ENCODE measurements at regions not wholly inside any gene's neighbourhood (a gene's known extent, or its start where the extent isn't known, plus 50 kb on each side); places are given as distances from the start of the nearest gene placed in this dataset.

GRCh38 chr6:12417191-12417590 lies 127.0 kb downstream of the EDN1 start:
- no peaks in the 10 kb centered on the region for H3K9me3 ChIP-seq (ENCODE audit: low read length)
- H3K27ac ChIP-seq (ENCODE audit: low read length): no peak overlapping the region
- no peak overlapping the region for H3K4me2 ChIP-seq (ENCODE audit: low read length)
- TF ChIP-seq MXI1 (conservative IDR thresholded peaks at IDR 0.05; ENCODE audit: poor library complexity, severe bottlenecking) (no peak), TAF1 (IDR thresholded peaks at IDR 0.05; ENCODE audit: low read depth) (no peak), CTCF (IDR thresholded peaks at IDR 0.05; ENCODE audit: poor library complexity, severe bottlenecking) (no peak), EP300 (conservative IDR thresholded peaks at IDR 0.05; ENCODE audit: poor library complexity, severe bottlenecking) (no peak), REST (IDR thresholded peaks at IDR 0.05; ENCODE audit: borderline replicate concordance) (no peak), SMC3 (conservative IDR thresholded peaks at IDR 0.05; ENCODE audit: poor library complexity) (no peak), RAD21 (conservative IDR thresholded peaks at IDR 0.05) (no peak), POLR2AphosphoS5 (IDR thresholded peaks at IDR 0.05) (no peak), EZH2 (IDR thresholded peaks at IDR 0.05; ENCODE audit: borderline replicate concordance, insufficient read depth, low read length, poor library complexity, severe bottlenecking) (no peak)
- no peaks in the 10 kb centered on the region for H3K79me2 ChIP-seq (replicated peaks; ENCODE audit: insufficient read depth, low read length)
- H2AFZ ChIP-seq (ENCODE audit: low read depth, low read length): no peak overlapping the region
- no peak overlapping the region for H3K4me3 ChIP-seq (ENCODE audit: low read length)
- no peak overlapping the region for H3K9ac ChIP-seq (ENCODE audit: low read length)
- no peaks in the 10 kb centered on the region for H3K9me2 ChIP-seq (ENCODE audit: insufficient read depth, low read length)
- H3K36me3 ChIP-seq (ENCODE audit: insufficient read depth, low read length): no peaks in the 10 kb centered on the region
- H3K27me3 ChIP-seq (ENCODE audit: insufficient read depth, low read depth, low read length): no peaks in the 10 kb centered on the region
- no peaks in the 10 kb centered on the region for H3F3A ChIP-seq (ENCODE audit: insufficient read depth, low read length, poor library complexity, severe bottlenecking)
- H4K20me1 ChIP-seq (ENCODE audit: insufficient read depth): no peaks in the 10 kb centered on the region

- Histone ChIP-seq H3K4me2 (ENCODE audit: low read length) (no peak overlapping the region), H2AFZ (ENCODE audit: low read depth, low read length) (no peak overlapping the region), H3K27me3 (ENCODE audit: insufficient read depth, low read depth, low read length) (no peaks in the 10 kb centered on the region), H3K9ac (ENCODE audit: low read length) (no peak overlapping the region), H3K4me3 (ENCODE audit: low read length) (no peak overlapping the region), H3F3A (ENCODE audit: insufficient read depth, low read length, poor library complexity, severe bottlenecking) (no peaks in the 10 kb centered on the region), H3K9me3 (ENCODE audit: low read length) (no peaks in the 10 kb centered on the region), H4K20me1 (ENCODE audit: insufficient read depth) (no peaks in the 10 kb centered on the region), H3K27ac (ENCODE audit: low read length) (no peak overlapping the region), H3K36me3 (ENCODE audit: insufficient read depth, low read length) (no peaks in the 10 kb centered on the region), H3K9me2 (ENCODE audit: insufficient read depth, low read length) (no peaks in the 10 kb centered on the region), H3K79me2 (replicated peaks; ENCODE audit: insufficient read depth, low read length) (no peaks in the 10 kb centered on the region)
- no peak for TF ChIP-seq SMC3 (conservative IDR thresholded peaks at IDR 0.05; ENCODE audit: poor library complexity)
- TF ChIP-seq EP300 (conservative IDR thresholded peaks at IDR 0.05; ENCODE audit: poor library complexity, severe bottlenecking): no peak
These were observed 128.8 kb downstream of the EDN1 start for GRCh38 chr6:12418946-12419345.
